ENCODE measurements at regions not wholly inside any gene's neighbourhood (a gene's known extent, or its start where the extent isn't known, plus 50 kb on each side); places are given as distances from the start of the nearest gene placed in this dataset.

GRCh38 chr2:7952046-7952745, 729.7 kb upstream of the ID2 start:
- no peak for DNase-seq

DNA sequence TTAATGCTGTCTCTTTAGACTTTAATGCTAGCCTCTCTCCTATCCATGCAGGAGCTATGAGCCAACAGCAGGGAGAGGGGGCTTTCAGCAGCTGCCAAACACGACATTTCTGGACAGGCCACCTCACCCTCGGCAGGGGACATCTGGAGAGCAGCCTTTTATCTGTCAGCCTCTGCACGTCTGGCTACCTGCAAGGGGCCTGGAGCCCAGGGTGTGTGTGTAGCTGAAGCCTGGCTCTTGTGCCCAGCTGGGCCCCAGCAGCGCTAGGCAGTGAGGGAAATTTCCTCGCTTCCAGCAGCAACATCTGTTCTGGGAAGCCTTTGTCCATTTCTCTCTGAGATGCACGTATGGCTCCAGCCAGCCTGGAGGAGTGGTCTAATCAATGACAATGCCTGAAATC, 728.7 kb upstream of the ID2 start:
- no peak for DNase-seq

DNA sequence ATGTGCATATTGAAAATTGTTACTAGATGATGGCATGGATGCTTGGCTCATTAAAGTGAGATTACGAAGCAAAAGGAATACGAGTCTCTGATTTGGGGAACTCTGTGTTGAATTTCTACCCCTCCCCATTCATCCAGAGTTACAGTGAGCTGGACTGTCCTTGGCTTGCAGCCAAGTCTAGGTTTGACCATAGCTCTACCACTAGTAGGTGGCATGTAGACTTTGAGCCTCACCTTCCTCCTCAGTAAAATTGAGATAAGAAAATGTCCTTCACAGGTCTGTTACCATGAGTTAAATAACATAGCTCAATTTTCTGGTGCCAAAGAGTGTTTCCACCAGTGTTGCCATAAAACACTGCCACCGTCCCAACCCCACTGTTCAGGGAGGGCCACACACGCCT, 727.6 kb upstream of the ID2 start:
- DNase-seq, result no peak

DNA sequence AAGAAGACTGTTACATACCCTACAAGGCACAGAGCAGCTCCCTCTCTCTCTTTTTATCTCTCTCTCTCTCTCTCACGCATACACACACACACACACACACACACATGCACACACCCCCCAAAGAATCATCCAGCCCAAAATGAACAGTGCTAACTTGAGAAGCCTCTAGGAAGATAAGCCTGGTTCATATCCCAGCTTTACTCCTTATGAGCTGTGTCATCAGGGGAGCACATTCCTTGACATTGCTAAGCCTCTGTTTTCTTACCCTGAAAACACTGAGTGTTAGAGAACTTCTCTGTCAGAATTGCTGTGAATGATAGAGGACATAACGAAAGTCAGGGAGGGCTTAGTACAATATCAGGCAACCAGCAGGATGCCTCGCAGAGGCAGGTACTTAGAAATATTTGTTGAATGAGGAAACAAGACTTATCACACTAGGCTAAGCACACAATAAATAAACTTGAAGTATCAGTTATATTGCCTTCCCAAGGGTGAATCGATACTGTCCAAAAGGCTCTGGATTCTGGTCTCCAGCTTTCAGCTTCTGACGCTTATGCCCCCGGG, 725.6 kb upstream of the ID2 start:
- no peak for DNase-seq

GRCh38 chr2:7961550-7961949, 720.3 kb upstream of the ID2 start:
- DNase-seq, result no peak

GRCh38 chr2:7962161-7962560, 719.7 kb upstream of the ID2 start:
- no peak for DNase-seq

- DNase-seq, result no peak
Observed at GRCh38 chr2:7963787-7964186, 718.1 kb upstream of the ID2 start.

DNA sequence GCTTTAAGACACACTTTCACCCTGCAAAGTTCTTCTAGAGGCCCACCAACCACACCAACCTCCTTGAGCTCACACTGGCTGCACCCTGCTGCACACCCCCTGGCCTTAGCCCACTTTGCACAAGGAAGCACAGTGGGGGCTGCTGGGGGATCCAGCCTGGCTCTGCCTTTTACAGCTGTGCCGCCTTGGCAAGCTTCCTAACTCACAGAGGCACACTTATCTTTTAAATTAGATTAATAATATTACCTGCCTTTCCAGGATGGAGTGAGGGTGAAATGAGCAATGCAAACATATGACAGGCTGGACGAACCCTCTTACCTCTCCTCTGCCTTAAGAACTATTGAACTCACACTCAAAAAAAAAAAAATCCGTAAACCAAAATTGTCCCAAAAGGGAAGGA, 715.8 kb upstream of the ID2 start:
- DNase-seq, result no peak

GRCh38 chr2:7967707-7968405, 714.0 kb upstream of the ID2 start:
- DNase-seq, result no peak

DNA sequence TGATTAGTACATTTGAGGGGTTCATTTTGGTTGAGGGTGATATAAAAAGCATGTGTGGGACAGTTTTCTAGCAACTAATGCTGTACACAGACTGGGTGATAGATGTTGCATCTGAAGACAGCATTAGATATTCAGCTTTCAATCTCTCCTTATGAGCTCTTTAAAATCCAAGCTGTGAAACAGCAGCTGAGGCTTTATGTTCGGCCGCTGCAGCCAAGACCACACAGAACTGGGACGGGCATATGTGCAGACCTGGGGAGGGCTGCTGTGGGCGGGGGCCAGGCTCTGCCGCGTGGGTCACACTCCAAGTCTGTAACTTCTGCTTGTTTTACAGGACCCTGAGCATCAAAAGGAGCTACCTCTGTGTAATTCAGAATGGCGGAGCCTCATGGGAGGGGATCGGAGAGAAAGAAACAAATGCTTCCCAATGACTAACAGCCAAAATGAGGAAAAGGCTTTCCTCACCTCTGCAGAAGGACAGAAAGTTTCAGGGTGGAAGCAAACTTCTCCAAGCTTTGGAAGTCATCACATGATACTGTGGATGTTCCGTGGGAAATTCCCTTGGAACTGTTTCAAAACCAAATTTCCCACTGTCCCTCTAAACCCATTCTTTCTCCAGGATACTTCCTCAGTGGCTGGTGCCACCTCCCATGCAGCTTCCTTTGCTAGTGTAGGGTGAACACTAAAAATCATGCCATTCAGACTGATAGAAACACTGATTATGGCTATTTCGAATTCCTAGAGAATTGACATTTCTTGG, 711.9 kb upstream of the ID2 start:
- no peak for DNase-seq

DNA sequence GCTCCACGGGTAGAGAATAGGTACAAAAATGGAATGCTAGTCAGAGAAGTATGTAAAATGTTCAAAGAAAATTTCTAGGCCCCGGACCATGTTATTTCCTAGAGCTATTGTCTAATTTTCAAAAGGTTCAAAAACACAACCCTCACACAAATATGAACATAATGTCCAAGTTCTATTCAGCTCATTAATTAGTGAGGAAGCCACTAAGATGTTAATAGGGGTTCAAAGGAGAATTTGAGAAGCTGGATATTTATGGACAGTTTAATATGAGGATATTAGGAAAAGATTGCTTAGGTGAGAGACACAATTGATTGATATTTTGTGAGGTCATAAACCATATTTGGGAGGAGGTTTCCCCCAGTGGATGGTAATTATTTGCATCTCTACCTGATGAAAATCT, 710.6 kb upstream of the ID2 start:
- DNase-seq, result no peak

DNA sequence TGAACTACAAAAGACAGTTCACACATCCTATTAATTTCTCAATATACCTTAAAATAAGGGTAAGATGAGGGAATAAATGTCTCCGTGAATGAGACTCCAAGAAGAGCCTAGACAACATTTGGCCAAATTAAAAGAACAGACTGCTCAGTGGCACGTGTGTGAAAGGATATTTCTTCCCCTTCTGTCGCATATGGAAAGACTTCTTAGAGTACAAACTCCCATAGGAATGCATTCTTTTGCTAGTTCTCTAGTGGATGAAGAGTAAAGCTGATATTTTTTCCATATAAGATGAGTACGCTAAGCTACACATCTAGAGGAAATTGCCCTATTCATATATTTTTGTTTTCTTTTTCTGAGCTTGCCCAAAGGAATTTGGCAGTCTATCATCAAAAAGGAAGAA, 710.0 kb upstream of the ID2 start:
- DNase-seq, result no peak

DNA sequence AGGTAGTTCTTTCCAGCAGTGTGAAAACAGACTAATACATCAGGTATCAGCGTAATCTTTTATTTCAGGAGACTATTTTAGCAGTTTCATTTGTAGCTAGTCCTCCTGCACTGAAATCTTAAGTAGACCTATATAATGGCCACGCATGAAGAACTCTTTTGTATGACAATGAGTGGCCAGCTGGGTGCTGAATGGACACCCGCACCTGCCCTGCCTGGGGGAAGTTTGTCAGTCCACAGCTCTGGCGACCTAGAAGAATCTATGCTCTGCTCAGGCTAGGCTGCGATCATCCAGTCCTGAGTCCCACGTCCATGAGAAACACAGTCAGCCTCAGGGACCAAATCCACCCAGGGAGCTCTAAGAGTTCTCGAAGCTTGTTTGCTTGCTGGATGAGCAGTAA, 709.2 kb upstream of the ID2 start:
- DNase-seq, result no peak

GRCh38 chr2:7973801-7974480, 707.9 kb upstream of the ID2 start:
- no peak for DNase-seq

DNA sequence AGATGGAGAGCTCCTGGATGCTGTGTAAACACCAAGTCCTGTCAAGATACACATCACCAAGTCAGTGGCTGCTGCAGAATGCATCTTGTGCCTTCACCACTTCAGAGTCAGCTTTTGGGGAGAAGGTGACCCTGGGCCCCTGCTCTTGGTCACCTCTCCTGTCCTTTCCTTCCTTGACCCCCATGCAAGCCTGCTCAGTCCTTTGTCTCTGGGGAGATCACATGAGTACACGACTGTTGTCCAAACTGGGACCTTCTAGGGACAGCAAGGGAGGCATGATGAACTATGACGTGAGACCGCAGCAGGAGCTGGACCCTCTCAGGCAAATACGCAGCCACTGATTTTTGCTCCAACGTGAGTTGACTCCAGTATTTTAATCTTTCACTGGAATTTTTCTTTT, 706.9 kb upstream of the ID2 start:
- DNase-seq, result no peak

DNA sequence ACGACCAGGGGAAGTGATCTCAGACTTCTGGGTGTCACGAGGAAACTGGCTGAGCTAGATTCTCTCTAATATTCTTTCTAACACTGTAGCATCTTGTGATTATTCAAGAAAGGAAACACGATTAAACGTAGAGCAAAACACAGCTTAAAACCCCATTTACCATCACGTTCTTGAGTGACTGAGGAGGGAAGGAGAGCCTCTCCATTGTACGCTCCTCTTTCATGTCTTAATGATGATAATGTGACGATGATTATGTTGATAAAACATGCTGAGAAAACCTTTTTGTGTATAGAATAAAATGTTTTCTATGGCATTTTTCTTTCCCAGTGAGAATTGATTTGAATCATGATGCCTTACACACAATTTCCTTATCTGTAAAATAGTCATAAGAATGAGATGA, 705.6 kb upstream of the ID2 start:
- no peak for DNase-seq

GRCh38 chr2:7977981-7978380, 703.9 kb upstream of the ID2 start:
- DNase-seq, result no peak

DNA sequence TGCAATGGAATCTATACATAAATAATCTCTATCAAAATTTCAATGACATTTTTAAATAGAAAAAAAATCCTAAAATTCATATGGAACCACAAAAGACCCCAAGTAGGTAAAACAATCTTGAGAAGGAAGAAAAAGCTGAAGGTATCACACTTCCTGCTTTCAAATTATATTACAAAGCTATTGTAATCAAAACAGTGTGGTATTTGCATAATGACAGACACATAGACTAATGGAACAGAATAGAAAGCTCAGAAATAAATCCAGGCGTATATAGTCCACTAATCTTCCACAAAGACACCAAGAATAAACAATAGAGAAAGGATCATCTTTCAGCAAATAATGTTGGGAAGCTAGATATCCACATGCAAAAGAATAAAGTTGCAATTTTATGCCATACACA, 699.8 kb upstream of the ID2 start:
- DNase-seq, result no peak

DNA sequence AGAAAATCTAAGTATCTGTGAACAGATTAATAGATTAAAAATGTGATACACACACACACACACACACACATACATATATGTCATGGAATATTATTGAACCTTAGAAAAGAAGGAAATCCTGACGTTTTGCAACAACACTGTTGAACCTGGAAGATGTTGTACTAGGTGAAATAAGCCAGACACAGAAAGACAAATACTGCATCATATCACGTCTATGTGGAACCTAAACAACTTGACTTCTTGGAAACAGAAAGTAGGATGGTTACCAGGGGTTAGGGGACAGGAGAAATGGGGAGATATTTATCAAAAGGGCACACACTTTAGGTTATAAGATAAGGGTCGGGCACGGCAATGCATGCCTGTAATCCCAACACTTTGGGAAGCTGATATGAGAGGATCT, 698.4 kb upstream of the ID2 start:
- no peak for DNase-seq

DNA sequence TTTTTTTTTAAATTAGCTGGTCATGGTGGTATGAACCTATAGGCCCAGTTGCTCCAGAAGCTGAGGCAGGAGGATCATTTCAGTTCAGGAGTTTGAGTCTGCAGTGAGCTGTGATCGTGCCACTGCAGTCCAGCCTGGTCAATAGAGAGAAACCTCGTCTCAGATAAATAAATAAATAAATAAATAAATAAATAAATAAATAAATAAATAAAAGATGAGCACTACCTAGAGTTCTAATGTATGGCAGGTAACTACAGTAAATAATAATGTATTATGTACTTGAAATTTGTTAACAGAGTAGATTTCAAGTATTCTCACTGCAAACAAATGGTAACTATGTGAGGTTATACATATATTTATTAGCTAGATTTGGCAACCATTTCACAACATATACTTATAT, 697.9 kb upstream of the ID2 start:
- DNase-seq, result no peak

DNA sequence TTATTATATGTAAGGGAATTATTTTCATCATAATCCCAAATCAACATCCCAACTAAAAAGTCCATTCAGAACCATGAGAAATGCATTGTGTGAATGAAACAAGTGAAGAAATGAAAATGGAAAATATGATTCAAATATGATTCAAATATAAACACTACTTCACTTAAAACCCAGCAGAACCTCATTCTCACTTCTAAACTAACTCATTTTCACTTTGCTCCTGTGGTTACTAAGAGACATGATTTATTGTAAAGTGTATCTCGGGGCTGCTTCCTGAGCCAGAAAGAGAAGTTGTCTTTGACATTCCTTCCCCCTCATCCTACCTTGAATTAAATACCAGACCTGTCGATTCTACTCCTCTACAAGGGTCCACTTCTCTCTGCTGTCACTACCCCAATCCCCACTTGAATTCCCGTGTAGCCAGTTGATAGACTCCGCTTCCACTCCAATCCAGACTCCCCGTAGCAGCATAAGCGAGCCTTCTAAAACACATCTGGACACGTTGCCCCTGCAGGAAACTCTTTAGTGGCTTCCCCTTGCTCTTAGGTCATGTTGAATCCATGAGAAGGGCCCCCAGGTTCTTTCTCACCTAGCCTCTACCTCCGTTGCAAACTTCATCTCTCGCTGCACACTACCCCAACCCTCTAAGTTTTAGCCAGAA, 697.0 kb upstream of the ID2 start:
- DNase-seq, result no peak

GRCh38 chr2:7986431-7986830, 695.4 kb upstream of the ID2 start:
- no peak for DNase-seq

GRCh38 chr2:7987992-7988391, 693.9 kb upstream of the ID2 start:
- DNase-seq, result no peak

Measured in activated gamma-delta T cell (primary cell).